ENCODE measurements at regions not wholly inside any gene's neighbourhood (a gene's known extent, or its start where the extent isn't known, plus 50 kb on each side); places are given as distances from the start of the nearest gene placed in this dataset.

DNA sequence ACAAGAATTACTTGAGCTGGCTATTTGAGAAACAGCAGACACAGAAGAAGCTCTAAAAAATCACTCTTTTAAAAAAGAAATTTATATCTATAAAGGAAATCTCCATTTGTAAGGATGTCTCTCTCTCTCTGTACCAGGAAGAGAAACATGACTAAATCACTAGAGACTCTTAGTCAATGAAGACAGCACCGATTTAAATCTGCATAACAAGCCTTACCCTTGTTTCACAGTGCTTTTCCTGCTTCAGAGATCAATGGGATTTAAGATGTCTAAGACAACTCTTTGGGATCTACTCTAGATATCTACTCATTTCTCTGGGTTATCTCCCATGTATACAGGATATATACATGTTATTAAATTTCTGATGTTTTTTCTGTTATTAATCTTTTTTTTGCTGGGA lies 359.2 kb upstream of the RND3 start:
- TF ChIP-seq EZH2phosphoT487 (IDR thresholded peaks at IDR 0.05), result no peak
- TF ChIP-seq, protein P1, sequence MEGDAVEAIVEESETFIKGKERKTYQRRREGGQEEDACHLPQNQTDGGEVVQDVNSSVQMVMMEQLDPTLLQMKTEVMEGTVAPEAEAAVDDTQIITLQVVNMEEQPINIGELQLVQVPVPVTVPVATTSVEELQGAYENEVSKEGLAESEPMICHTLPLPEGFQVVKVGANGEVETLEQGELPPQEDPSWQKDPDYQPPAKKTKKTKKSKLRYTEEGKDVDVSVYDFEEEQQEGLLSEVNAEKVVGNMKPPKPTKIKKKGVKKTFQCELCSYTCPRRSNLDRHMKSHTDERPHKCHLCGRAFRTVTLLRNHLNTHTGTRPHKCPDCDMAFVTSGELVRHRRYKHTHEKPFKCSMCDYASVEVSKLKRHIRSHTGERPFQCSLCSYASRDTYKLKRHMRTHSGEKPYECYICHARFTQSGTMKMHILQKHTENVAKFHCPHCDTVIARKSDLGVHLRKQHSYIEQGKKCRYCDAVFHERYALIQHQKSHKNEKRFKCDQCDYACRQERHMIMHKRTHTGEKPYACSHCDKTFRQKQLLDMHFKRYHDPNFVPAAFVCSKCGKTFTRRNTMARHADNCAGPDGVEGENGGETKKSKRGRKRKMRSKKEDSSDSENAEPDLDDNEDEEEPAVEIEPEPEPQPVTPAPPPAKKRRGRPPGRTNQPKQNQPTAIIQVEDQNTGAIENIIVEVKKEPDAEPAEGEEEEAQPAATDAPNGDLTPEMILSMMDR (IDR thresholded peaks at IDR 0.05), result no peak
- no peak for TF ChIP-seq EZH2 (IDR thresholded peaks at IDR 0.05)
- Mint-ChIP-seq H3K27ac (no peak overlapping the region), H3K4me3 (no peak overlapping the region)

DNA sequence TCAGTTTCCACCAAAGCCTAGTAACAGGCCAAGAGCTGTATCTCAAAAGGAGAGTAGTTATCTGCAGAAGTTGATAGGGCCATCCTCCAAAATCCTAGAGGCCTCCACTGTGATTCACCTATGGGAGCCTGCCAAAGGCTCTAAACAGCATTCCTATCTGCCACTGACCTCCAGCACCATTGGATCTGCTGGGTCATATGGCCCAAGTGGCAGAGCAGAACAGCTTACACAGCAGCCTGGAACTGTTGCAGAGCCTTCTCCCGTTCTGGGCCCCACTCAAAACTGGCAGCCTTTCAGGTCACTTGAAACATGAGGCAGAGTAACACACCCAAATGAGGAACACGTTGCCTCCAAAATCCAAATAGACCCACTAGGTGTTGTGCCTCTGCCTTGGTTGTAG lies 345.2 kb upstream of the RND3 start:
- H3K27ac ChIP-seq, result no peak overlapping the region
- Mint-ChIP-seq H3K4me1 (no peaks in the 10 kb centered on the region), H3K4me3 (no peak overlapping the region), H3K27ac (no peak overlapping the region), H3K9me3 (no peaks in the 10 kb centered on the region), H3K27me3 (ENCODE audit: insufficient read depth, low read depth) (peaks cover 2% of the 10 kb centered on the region), H3K36me3 (no peaks in the 10 kb centered on the region)
- H3K9ac ChIP-seq, result no peak overlapping the region
- H3K9me3 ChIP-seq (ENCODE audit: low read depth), result no peaks in the 10 kb centered on the region
- no peaks in the 10 kb centered on the region for H3K27me3 ChIP-seq
- no peak overlapping the region for H3K4me2 ChIP-seq
- H4K20me1 ChIP-seq (ENCODE audit: low read depth), result no peaks in the 10 kb centered on the region
- H2AFZ ChIP-seq (replicated peaks), result no peak overlapping the region
- no peak for TF ChIP-seq EZH2 (IDR thresholded peaks at IDR 0.05)
- TF ChIP-seq EZH2phosphoT487 (IDR thresholded peaks at IDR 0.05), result no peak
- TF ChIP-seq, protein P1 (IDR thresholded peaks at IDR 0.05), result no peak
- no peak overlapping the region for H3K4me3 ChIP-seq
- H3K79me2 ChIP-seq (ENCODE audit: low read depth), result no peaks in the 10 kb centered on the region
- DNase-seq (ENCODE audit: low spot score), result no peak
- no peaks in the 10 kb centered on the region for H3K4me1 ChIP-seq
- no peaks in the 10 kb centered on the region for H3K36me3 ChIP-seq
- H3F3A ChIP-seq (ENCODE audit: low read depth), result no peaks in the 10 kb centered on the region

More for the DNA sequence above, 359.2 kb upstream of the RND3 start:
- H3K9me3 Mint-ChIP-seq, result peaks cover 13% of the 10 kb centered on the region
- Histone ChIP-seq H3K4me1 (peaks cover 18% of the 10 kb centered on the region), H3K36me3 (no peaks in the 10 kb centered on the region), H4K20me1 (ENCODE audit: low read depth) (no peaks in the 10 kb centered on the region), H3K4me3 (no peak overlapping the region), H3K79me2 (ENCODE audit: low read depth) (no peaks in the 10 kb centered on the region), H3K4me2 (no peak overlapping the region), H3K27ac (no peak overlapping the region), H3K9ac (no peak overlapping the region), H3F3A (ENCODE audit: low read depth) (no peaks in the 10 kb centered on the region), H3K27me3 (no peaks in the 10 kb centered on the region), H2AFZ (replicated peaks) (no peak overlapping the region), H3K9me3 (ENCODE audit: low read depth) (no peaks in the 10 kb centered on the region)
- no peaks in the 10 kb centered on the region for H3K4me1 Mint-ChIP-seq
- peaks cover 3% of the 10 kb centered on the region for H3K27me3 Mint-ChIP-seq (ENCODE audit: insufficient read depth, low read depth)
- no peaks in the 10 kb centered on the region for H3K36me3 Mint-ChIP-seq
- DNase-seq (ENCODE audit: low spot score), result no peak

DNA sequence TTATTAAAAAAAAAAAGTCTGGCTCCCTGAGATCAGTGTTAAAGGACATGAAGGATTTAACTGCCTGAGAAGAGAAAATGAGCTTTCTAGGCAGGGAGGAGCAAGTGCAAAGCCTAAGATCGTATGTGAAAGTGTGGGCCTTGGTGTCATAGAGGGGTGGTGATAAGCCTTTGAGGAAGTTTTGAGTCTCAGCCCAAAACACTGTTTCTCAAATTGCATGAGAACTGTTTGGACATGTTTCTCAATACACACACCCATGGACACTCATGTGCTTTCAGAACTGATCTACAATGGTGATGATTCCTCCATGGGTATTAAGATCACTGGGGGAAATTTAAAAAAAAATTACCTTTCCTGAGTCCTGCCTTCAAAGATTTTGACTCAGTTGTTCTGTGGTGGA lies 336.7 kb upstream of the RND3 start:
- H3K9ac ChIP-seq, result no peak overlapping the region
- no peaks in the 10 kb centered on the region for H3K4me1 Mint-ChIP-seq
- no peaks in the 10 kb centered on the region for H3K36me3 ChIP-seq
- no peaks in the 10 kb centered on the region for H3K9me3 ChIP-seq (ENCODE audit: low read depth)
- no peak overlapping the region for H2AFZ ChIP-seq (replicated peaks)
- no peak overlapping the region for H3K27ac Mint-ChIP-seq
- H3K36me3 Mint-ChIP-seq, result no peaks in the 10 kb centered on the region
- no peaks in the 10 kb centered on the region for H3K4me1 ChIP-seq
- DNase-seq (ENCODE audit: low spot score), result no peak
- H3K4me3 ChIP-seq, result no peak overlapping the region
- peaks cover 3% of the 10 kb centered on the region for H3K9me3 Mint-ChIP-seq
- no peak overlapping the region for H3K4me2 ChIP-seq
- TF ChIP-seq, protein P1 (IDR thresholded peaks at IDR 0.05), result no peak
- no peak for TF ChIP-seq EZH2 (IDR thresholded peaks at IDR 0.05)
- TF ChIP-seq EZH2phosphoT487 (IDR thresholded peaks at IDR 0.05), result no peak
- H3F3A ChIP-seq (ENCODE audit: low read depth), result no peaks in the 10 kb centered on the region
- H3K79me2 ChIP-seq (ENCODE audit: low read depth), result no peaks in the 10 kb centered on the region
- H3K27me3 Mint-ChIP-seq (ENCODE audit: insufficient read depth, low read depth), result no peaks in the 10 kb centered on the region
- no peak overlapping the region for H3K4me3 Mint-ChIP-seq
- no peak overlapping the region for H3K27ac ChIP-seq
- no peaks in the 10 kb centered on the region for H4K20me1 ChIP-seq (ENCODE audit: low read depth)
- H3K27me3 ChIP-seq, result no peaks in the 10 kb centered on the region
